ENCODE measurements at regions not wholly inside any gene's neighbourhood (a gene's known extent, or its start where the extent isn't known, plus 50 kb on each side); places are given as distances from the start of the nearest gene placed in this dataset.

DNA sequence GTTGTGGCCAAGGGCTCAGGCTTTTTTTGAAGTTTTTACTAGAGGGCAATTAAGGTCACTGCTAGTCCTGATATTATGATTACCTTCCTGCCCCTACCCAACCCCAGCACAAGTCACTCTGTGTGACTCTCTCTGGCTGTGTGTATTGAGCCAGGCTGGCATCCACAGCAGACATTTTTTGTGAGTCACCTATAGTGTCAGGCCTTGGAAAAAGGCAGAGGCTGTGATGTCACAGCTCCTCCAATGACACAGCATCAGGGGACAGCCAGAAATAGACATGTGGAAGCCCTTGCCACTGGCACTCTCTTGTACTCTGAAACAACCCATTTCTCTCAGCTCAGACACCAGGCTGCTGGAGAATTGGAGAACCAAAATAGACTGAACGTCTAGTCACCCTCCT is 145.4 kb downstream of the NMUR2 start:
- TF ChIP-seq TAF1 (IDR thresholded peaks at IDR 0.05; ENCODE audit: low read depth) (no peak), TCF12 (IDR thresholded peaks at IDR 0.05; ENCODE audit: low read depth) (no peak), EP300 (IDR thresholded peaks at IDR 0.05; ENCODE audit: borderline replicate concordance) (no peak), CEBPB (IDR thresholded peaks at IDR 0.05) (no peak)
- TF ChIP-seq, protein P1, sequence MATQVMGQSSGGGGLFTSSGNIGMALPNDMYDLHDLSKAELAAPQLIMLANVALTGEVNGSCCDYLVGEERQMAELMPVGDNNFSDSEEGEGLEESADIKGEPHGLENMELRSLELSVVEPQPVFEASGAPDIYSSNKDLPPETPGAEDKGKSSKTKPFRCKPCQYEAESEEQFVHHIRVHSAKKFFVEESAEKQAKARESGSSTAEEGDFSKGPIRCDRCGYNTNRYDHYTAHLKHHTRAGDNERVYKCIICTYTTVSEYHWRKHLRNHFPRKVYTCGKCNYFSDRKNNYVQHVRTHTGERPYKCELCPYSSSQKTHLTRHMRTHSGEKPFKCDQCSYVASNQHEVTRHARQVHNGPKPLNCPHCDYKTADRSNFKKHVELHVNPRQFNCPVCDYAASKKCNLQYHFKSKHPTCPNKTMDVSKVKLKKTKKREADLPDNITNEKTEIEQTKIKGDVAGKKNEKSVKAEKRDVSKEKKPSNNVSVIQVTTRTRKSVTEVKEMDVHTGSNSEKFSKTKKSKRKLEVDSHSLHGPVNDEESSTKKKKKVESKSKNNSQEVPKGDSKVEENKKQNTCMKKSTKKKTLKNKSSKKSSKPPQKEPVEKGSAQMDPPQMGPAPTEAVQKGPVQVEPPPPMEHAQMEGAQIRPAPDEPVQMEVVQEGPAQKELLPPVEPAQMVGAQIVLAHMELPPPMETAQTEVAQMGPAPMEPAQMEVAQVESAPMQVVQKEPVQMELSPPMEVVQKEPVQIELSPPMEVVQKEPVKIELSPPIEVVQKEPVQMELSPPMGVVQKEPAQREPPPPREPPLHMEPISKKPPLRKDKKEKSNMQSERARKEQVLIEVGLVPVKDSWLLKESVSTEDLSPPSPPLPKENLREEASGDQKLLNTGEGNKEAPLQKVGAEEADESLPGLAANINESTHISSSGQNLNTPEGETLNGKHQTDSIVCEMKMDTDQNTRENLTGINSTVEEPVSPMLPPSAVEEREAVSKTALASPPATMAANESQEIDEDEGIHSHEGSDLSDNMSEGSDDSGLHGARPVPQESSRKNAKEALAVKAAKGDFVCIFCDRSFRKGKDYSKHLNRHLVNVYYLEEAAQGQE (IDR thresholded peaks at IDR 0.05; ENCODE audit: low read depth) = no peak

Measured in Ishikawa (cell line).